IPS-18a (cell line): ENCODE measurements at regions not wholly inside any gene's neighbourhood (a gene's known extent, or its start where the extent isn't known, plus 50 kb on each side); places are given as distances from the start of the nearest gene placed in this dataset.

ENCODE experiments used
- H3K27ac ChIP-seq: one replicate; pipeline ENCODE4 v1.5.1; 2013; ENCODE audit warnings: low read length
- H3K27me3 ChIP-seq: one replicate; pipeline ENCODE4 v1.6.1; 2013; ENCODE audit warnings: mild to moderate bottlenecking, low read length; ENCODE audit not compliant: control insufficient read depth, insufficient read depth
- H3K36me3 ChIP-seq: one replicate; pipeline ENCODE4 v1.6.1; 2013; ENCODE audit warnings: low read depth, low read length; ENCODE audit not compliant: control insufficient read depth
- H3K4me1 ChIP-seq: one replicate; pipeline ENCODE4 v1.6.1; 2013; ENCODE audit warnings: low read depth, low read length; ENCODE audit not compliant: control insufficient read depth
- H3K4me3 ChIP-seq: one replicate; pipeline ENCODE4 v1.5.1; 2013; ENCODE audit warnings: low read length
- H3K9ac ChIP-seq: one replicate; pipeline ENCODE4 v1.6.1; 2013; ENCODE audit warnings: mild to moderate bottlenecking, low read length, moderate library complexity
- H3K9me3 ChIP-seq: one replicate; pipeline ENCODE4 v1.6.1; 2013; ENCODE audit warnings: low read depth, low read length; ENCODE audit not compliant: control insufficient read depth

- H3K4me1 ChIP-seq = no peaks in the 10 kb centered on the region
- no peaks in the 10 kb centered on the region for H3K9me3 ChIP-seq
- no peak overlapping the region for H3K4me3 ChIP-seq
- no peak overlapping the region for H3K9ac ChIP-seq
- no peak overlapping the region for H3K27ac ChIP-seq
- no peaks in the 10 kb centered on the region for H3K27me3 ChIP-seq
- no peaks in the 10 kb centered on the region for H3K36me3 ChIP-seq
Measured at GRCh38 chr16:72680732-72681131, 367.2 kb downstream of the ZFHX3 start.

GRCh38 chr16:72679856-72680255 lies 368.1 kb downstream of the ZFHX3 start:
- H3K4me1 ChIP-seq = no peaks in the 10 kb centered on the region
- H3K4me3 ChIP-seq = no peak overlapping the region
- H3K9ac ChIP-seq = no peak overlapping the region
- H3K27me3 ChIP-seq = no peaks in the 10 kb centered on the region
- H3K36me3 ChIP-seq = no peaks in the 10 kb centered on the region
- H3K9me3 ChIP-seq = no peaks in the 10 kb centered on the region
- no peak overlapping the region for H3K27ac ChIP-seq

- H3K4me1 ChIP-seq = no peaks in the 10 kb centered on the region
- no peak overlapping the region for H3K27ac ChIP-seq
- H3K4me3 ChIP-seq = no peak overlapping the region
- no peak overlapping the region for H3K9ac ChIP-seq
- no peaks in the 10 kb centered on the region for H3K27me3 ChIP-seq
- no peaks in the 10 kb centered on the region for H3K36me3 ChIP-seq
- peaks cover 6% of the 10 kb centered on the region for H3K9me3 ChIP-seq
Measured at GRCh38 chr16:72677662-72678447, 370.1 kb downstream of the ZFHX3 start.

- Histone ChIP-seq H3K9me3 (peaks cover 11% of the 10 kb centered on the region), H3K4me1 (no peaks in the 10 kb centered on the region), H3K27ac (no peak overlapping the region), H3K36me3 (no peaks in the 10 kb centered on the region), H3K27me3 (no peaks in the 10 kb centered on the region), H3K9ac (no peak overlapping the region), H3K4me3 (no peak overlapping the region)
Measured at GRCh38 chr16:72673118-72673517, 374.8 kb downstream of the ZFHX3 start.

GRCh38 chr16:72666267-72666666 lies 381.7 kb downstream of the ZFHX3 start:
- H3K27me3 ChIP-seq = no peaks in the 10 kb centered on the region
- H3K4me3 ChIP-seq = peak overlapping the region; percentile 92
- H3K9me3 ChIP-seq = no peaks in the 10 kb centered on the region
- no peak overlapping the region for H3K9ac ChIP-seq
- no peaks in the 10 kb centered on the region for H3K36me3 ChIP-seq
- H3K27ac ChIP-seq = no peak overlapping the region
- H3K4me1 ChIP-seq = peaks cover 4% of the 10 kb centered on the region

- Histone ChIP-seq H3K4me1 (peaks cover 4% of the 10 kb centered on the region), H3K27ac (no peak overlapping the region), H3K9ac (peak overlapping the region; percentile 93), H3K9me3 (no peaks in the 10 kb centered on the region), H3K4me3 (peak overlapping the region; percentile 92), H3K36me3 (no peaks in the 10 kb centered on the region), H3K27me3 (no peaks in the 10 kb centered on the region)
Measured at GRCh38 chr16:72665701-72666100, 382.2 kb downstream of the ZFHX3 start.

- H3K36me3 ChIP-seq = no peaks in the 10 kb centered on the region
- peak overlapping the region; percentile 93 for H3K9ac ChIP-seq
- peaks cover 4% of the 10 kb centered on the region for H3K4me1 ChIP-seq
- no peaks in the 10 kb centered on the region for H3K9me3 ChIP-seq
- no peaks in the 10 kb centered on the region for H3K27me3 ChIP-seq
- peak overlapping the region; percentile 92 for H3K4me3 ChIP-seq
- peak overlapping the region; percentile 25 for H3K27ac ChIP-seq
Measured at GRCh38 chr16:72664509-72665408, 383.2 kb downstream of the ZFHX3 start.

GRCh38 chr16:72664056-72664508 lies 383.8 kb downstream of the ZFHX3 start:
- peaks cover 4% of the 10 kb centered on the region for H3K4me1 ChIP-seq
- H3K4me3 ChIP-seq = peak overlapping the region; percentile 92
- H3K27ac ChIP-seq = peak overlapping the region; percentile 2

GRCh38 chr16:72658888-72659717 lies 388.8 kb downstream of the ZFHX3 start:
- H3K9me3 ChIP-seq = no peaks in the 10 kb centered on the region
- no peaks in the 10 kb centered on the region for H3K36me3 ChIP-seq
- no peaks in the 10 kb centered on the region for H3K27me3 ChIP-seq
- no peaks in the 10 kb centered on the region for H3K4me1 ChIP-seq
- H3K27ac ChIP-seq = no peak overlapping the region
- no peak overlapping the region for H3K9ac ChIP-seq
- no peak overlapping the region for H3K4me3 ChIP-seq

More at GRCh38 chr16:72664056-72664508, 383.8 kb downstream of the ZFHX3 start:
- Histone ChIP-seq H3K9ac (peak overlapping the region; percentile 93), H3K36me3 (no peaks in the 10 kb centered on the region), H3K27me3 (no peaks in the 10 kb centered on the region), H3K9me3 (no peaks in the 10 kb centered on the region)

- no peak overlapping the region for H3K9ac ChIP-seq
- no peaks in the 10 kb centered on the region for H3K27me3 ChIP-seq
- no peaks in the 10 kb centered on the region for H3K9me3 ChIP-seq
- H3K4me1 ChIP-seq = no peaks in the 10 kb centered on the region
- H3K4me3 ChIP-seq = no peak overlapping the region
- no peak overlapping the region for H3K27ac ChIP-seq
- no peaks in the 10 kb centered on the region for H3K36me3 ChIP-seq
Measured at GRCh38 chr16:72657791-72658190, 390.1 kb downstream of the ZFHX3 start.

- H3K27ac ChIP-seq = no peak overlapping the region
- no peak overlapping the region for H3K9ac ChIP-seq
- H3K27me3 ChIP-seq = no peaks in the 10 kb centered on the region
- H3K36me3 ChIP-seq = no peaks in the 10 kb centered on the region
- no peak overlapping the region for H3K4me3 ChIP-seq
- H3K9me3 ChIP-seq = no peaks in the 10 kb centered on the region
- no peaks in the 10 kb centered on the region for H3K4me1 ChIP-seq
Measured at GRCh38 chr16:72657164-72657563, 390.8 kb downstream of the ZFHX3 start.
